ENCODE measurements at regions not wholly inside any gene's neighbourhood (a gene's known extent, or its start where the extent isn't known, plus 50 kb on each side); places are given as distances from the start of the nearest gene placed in this dataset.

- 31% methylated on average over 3 of the region's 3 CpGs for WGBS (ENCODE audit: insufficient coverage, insufficient replicate concordance, low lambda C conversion rate, missing lambda C conversion rate)
- DNase-seq (ENCODE audit: low read depth, low spot score) (no peak), ATAC-seq (no peak), FAIRE-seq (no peak)
- Histone ChIP-seq H3K4me2 (ENCODE audit: control insufficient read depth, insufficient read depth) (no peak overlapping the region), H3K36me3 (ENCODE audit: control insufficient read depth in 2 of 2, insufficient read depth in 2 of 2, low read length in 1 of 2) (no peaks in the 10 kb centered on the region), H3K79me2 (ENCODE audit: control insufficient read depth, insufficient read depth, low read length) (no peaks in the 10 kb centered on the region), H3K9ac (ENCODE audit: control insufficient read depth, insufficient read depth, low read length) (no peak overlapping the region), H3K27me3 (replicated peaks in 1 of 2; ENCODE audit: control insufficient read depth in 2 of 2, insufficient read depth in 2 of 2, low read length in 1 of 2) (no peaks in the 10 kb centered on the region), H2AFZ (ENCODE audit: control insufficient read depth, low read depth, low read length) (no peak overlapping the region), H3K4me1 (ENCODE audit: control insufficient read depth, insufficient read depth, low read length) (no peaks in the 10 kb centered on the region), H3K27ac (ENCODE audit: control insufficient read depth, insufficient read depth) (no peak overlapping the region), H3K4me3 (no peak overlapping the region), H3K9me3 (replicated peaks; ENCODE audit: control insufficient read depth, insufficient read depth, low read length) (no peaks in the 10 kb centered on the region), H4K20me1 (ENCODE audit: control insufficient read depth, insufficient read depth) (no peaks in the 10 kb centered on the region)
- ChIA-PET SMC1A (ENCODE audit: uncharacterized antibody, unreplicated experiment) (interaction anchor here (0.7 kb wide), 1 partner anchor 20 kb away, joined by 3 read pairs; no protein-coding TSS in a partner anchor), POLR2A (no interaction called here), CTCF (interaction anchor here (1.3 kb wide), 1 partner anchor 21 kb away, joined by 5 read pairs; no protein-coding TSS in a partner anchor), RAD21 (ENCODE audit: unreplicated experiment) (no interaction called here)
- no peak for TF ChIP-seq RFX5 (IDR thresholded peaks at IDR 0.05; ENCODE audit: low read depth, low read length)
- TF ChIP-seq PKNOX1 (IDR thresholded peaks at IDR 0.05): no peak
- no peak for TF ChIP-seq EED (IDR thresholded peaks at IDR 0.05; ENCODE audit: low read depth)
- TF ChIP-seq NFIC (IDR thresholded peaks at IDR 0.05; ENCODE audit: low read depth, low read length): no peak
- no peak for TF ChIP-seq NBN (IDR thresholded peaks at IDR 0.05)
- TF ChIP-seq, protein P1, sequence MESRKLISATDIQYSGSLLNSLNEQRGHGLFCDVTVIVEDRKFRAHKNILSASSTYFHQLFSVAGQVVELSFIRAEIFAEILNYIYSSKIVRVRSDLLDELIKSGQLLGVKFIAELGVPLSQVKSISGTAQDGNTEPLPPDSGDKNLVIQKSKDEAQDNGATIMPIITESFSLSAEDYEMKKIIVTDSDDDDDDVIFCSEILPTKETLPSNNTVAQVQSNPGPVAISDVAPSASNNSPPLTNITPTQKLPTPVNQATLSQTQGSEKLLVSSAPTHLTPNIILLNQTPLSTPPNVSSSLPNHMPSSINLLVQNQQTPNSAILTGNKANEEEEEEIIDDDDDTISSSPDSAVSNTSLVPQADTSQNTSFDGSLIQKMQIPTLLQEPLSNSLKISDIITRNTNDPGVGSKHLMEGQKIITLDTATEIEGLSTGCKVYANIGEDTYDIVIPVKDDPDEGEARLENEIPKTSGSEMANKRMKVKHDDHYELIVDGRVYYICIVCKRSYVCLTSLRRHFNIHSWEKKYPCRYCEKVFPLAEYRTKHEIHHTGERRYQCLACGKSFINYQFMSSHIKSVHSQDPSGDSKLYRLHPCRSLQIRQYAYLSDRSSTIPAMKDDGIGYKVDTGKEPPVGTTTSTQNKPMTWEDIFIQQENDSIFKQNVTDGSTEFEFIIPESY (IDR thresholded peaks at IDR 0.05): no peak
- no peak for TF ChIP-seq POU2F2 (IDR thresholded peaks at IDR 0.05; ENCODE audit: borderline replicate concordance, low read depth, low read length)
- TF ChIP-seq TAF1 (IDR thresholded peaks at IDR 0.05; ENCODE audit: borderline replicate concordance, low read depth, low read length): no peak
- TF ChIP-seq DPF2 (IDR thresholded peaks at IDR 0.05): no peak
- no peak for TF ChIP-seq CUX1 (IDR thresholded peaks at IDR 0.05; ENCODE audit: insufficient replicate concordance, low read depth, low read length)
- TF ChIP-seq STAT3 (IDR thresholded peaks at IDR 0.05; ENCODE audit: low read depth, low read length): no peak
- TF ChIP-seq, protein P2, sequence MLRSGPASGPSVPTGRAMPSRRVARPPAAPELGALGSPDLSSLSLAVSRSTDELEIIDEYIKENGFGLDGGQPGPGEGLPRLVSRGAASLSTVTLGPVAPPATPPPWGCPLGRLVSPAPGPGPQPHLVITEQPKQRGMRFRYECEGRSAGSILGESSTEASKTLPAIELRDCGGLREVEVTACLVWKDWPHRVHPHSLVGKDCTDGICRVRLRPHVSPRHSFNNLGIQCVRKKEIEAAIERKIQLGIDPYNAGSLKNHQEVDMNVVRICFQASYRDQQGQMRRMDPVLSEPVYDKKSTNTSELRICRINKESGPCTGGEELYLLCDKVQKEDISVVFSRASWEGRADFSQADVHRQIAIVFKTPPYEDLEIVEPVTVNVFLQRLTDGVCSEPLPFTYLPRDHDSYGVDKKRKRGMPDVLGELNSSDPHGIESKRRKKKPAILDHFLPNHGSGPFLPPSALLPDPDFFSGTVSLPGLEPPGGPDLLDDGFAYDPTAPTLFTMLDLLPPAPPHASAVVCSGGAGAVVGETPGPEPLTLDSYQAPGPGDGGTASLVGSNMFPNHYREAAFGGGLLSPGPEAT (IDR thresholded peaks at IDR 0.05; ENCODE audit: low read depth): no peak
- TF ChIP-seq CHD2 (IDR thresholded peaks at IDR 0.05; ENCODE audit: borderline replicate concordance, low read depth, low read length): no peak
- intact Hi-C loops (cut with micrococcal nuclease; ENCODE audit: unreplicated experiment): no loop called here
- no TSS peak for BruUV-seq (replicated peaks)
- in situ Hi-C loops (cut with MboI): no loop called here
These were observed 131.8 kb upstream of the MCTP2 start for GRCh38 chr15:94099574-94099960.

Measured in GM12878 (cell line).